Fibroblast of lung (primary cell): ENCODE measurements at regions not wholly inside any gene's neighbourhood (a gene's known extent, or its start where the extent isn't known, plus 50 kb on each side); places are given as distances from the start of the nearest gene placed in this dataset.

Source experiments
- DNase-seq, 2 donors: peaks; one replicate each; pipeline versions ENCODE4 v3.0.0 to v3.0.0-alpha.2; 2010; ENCODE audit warnings: low read depth in 2 of 2
- H2AFZ ChIP-seq: 2 replicates; pipeline ENCODE4 v1.5.1; 2012; ENCODE audit warnings: low read length, control low read depth, inconsistent platforms
- H3K27ac ChIP-seq: 2 replicates; pipeline ENCODE4 v1.5.1; 2011; ENCODE audit warnings: low read length, control low read depth; ENCODE audit not compliant: insufficient read depth
- H3K27me3 ChIP-seq: 2 replicates; pipeline ENCODE4 v1.5.1; 2011; ENCODE audit warnings: mild to moderate bottlenecking, low read length; ENCODE audit not compliant: control insufficient read depth, insufficient read depth
- H3K36me3 ChIP-seq: 2 replicates; pipeline ENCODE4 v1.5.1; 2011; ENCODE audit warnings: low read length; ENCODE audit not compliant: control insufficient read depth, insufficient read depth
- H3K4me1 ChIP-seq: 2 replicates; pipeline ENCODE4 v1.5.1; 2011; ENCODE audit warnings: low read length; ENCODE audit not compliant: control insufficient read depth, insufficient read depth; ENCODE audit errors: extremely low read depth
- H3K4me2 ChIP-seq: 2 replicates; pipeline ENCODE4 v1.5.1; 2011; ENCODE audit warnings: low read length, control low read depth; ENCODE audit not compliant: insufficient read depth; ENCODE audit errors: extremely low read depth
- H3K4me3 ChIP-seq, 4 experiments: fragments of 200-600 bp in 1 of 4; sonication (generic) in 1 of 4; replicated peaks in 1 of 4; 2 replicates each; pipeline ENCODE4 v1.5.1; 2011 to 2016; ENCODE audit warnings: low read length in 4 of 4, low read depth in 3 of 4, mild to moderate bottlenecking in 3 of 4, control low read depth in 2 of 4, inconsistent platforms in 1 of 4, mixed read lengths in 1 of 4; ENCODE audit not compliant: insufficient read depth in 1 of 4; ENCODE audit errors: control extremely low read depth in 1 of 4
- H3K79me2 ChIP-seq: 2 replicates; pipeline ENCODE4 v1.5.1; 2012; ENCODE audit warnings: mild to moderate bottlenecking, low read length, inconsistent platforms; ENCODE audit not compliant: control insufficient read depth, insufficient read depth
- H3K9ac ChIP-seq: 2 replicates; pipeline ENCODE4 v1.5.1; 2011; ENCODE audit warnings: mild to moderate bottlenecking, low read length, control low read depth; ENCODE audit not compliant: insufficient read depth
- H3K9me3 ChIP-seq: 2 replicates; pipeline ENCODE4 v1.5.1; 2012; ENCODE audit warnings: low read depth, low read length; ENCODE audit not compliant: control insufficient read depth, insufficient read depth
- H4K20me1 ChIP-seq: 2 replicates; pipeline ENCODE4 v1.5.1; 2011; ENCODE audit warnings: low read length; ENCODE audit not compliant: control insufficient read depth, insufficient read depth; ENCODE audit errors: extremely low read depth
- CTCF ChIP-seq, 2 donors: IDR thresholded peaks in 1 of 2; conservative IDR thresholded peaks in 1 of 2; 1 replicate in 1 of 2; 2 replicates in 1 of 2; pipeline ENCODE4 v1.5.1; 2011 to 2012; ENCODE audit warnings: low read length in 2 of 2, control low read depth in 1 of 2, inconsistent platforms in 1 of 2, low read depth in 1 of 2, mild to moderate bottlenecking in 1 of 2
- EZH2 ChIP-seq: IDR thresholded peaks from 2 replicates; pipeline ENCODE4 v1.5.1; 2012; ENCODE audit warnings: low read length, control low read depth, mild to moderate bottlenecking; ENCODE audit errors: missing control alignments

DNA sequence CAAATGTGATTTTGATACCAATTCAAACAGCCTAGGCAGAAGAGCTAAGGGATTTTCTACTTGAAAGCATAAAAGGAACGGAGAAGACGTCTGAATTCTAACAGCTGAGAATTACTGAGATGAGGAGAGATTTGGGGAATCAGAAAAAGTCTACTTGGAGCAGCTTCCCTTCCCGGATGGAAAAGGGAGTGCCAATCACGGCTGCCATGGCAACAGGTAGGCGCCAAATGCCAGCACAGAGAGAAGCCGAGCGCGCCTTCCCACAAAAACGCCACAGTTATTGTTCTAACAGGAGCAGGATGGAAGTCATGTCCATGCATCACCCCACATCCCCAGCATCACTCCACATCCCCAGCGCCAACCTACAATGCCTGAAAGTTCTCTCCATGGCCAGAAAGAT, 63.5 kb upstream of the PRR20G start:
- Histone ChIP-seq H3K27ac (no peak overlapping the region), H3K9ac (no peak overlapping the region), H3K4me1 (no peaks in the 10 kb centered on the region), H3K27me3 (no peaks in the 10 kb centered on the region), H3K79me2 (no peaks in the 10 kb centered on the region), H3K36me3 (no peaks in the 10 kb centered on the region), H4K20me1 (no peaks in the 10 kb centered on the region), H3K9me3 (no peaks in the 10 kb centered on the region), H3K4me2 (no peak overlapping the region), H2AFZ (no peak overlapping the region), H3K4me3 (no peak overlapping the region)
- no peak for DNase-seq
- no peak for TF ChIP-seq CTCF (conservative IDR thresholded peaks at IDR 0.05 in 1 of 2, IDR thresholded peaks at IDR 0.05 in 1 of 2; ENCODE audit: low read depth in 1 of 2, low read length in 2 of 2)
- no peak for TF ChIP-seq EZH2

- Histone ChIP-seq H2AFZ (no peak overlapping the region), H3K9me3 (no peaks in the 10 kb centered on the region), H3K4me3 (no peak overlapping the region), H3K27me3 (no peaks in the 10 kb centered on the region), H3K9ac (no peak overlapping the region), H3K36me3 (no peaks in the 10 kb centered on the region), H4K20me1 (no peaks in the 10 kb centered on the region), H3K27ac (no peak overlapping the region), H3K79me2 (no peaks in the 10 kb centered on the region), H3K4me2 (no peak overlapping the region), H3K4me1 (no peaks in the 10 kb centered on the region)
- no peak for DNase-seq
- TF ChIP-seq EZH2, result no peak
- no peak for TF ChIP-seq CTCF (conservative IDR thresholded peaks at IDR 0.05 in 1 of 2, IDR thresholded peaks at IDR 0.05 in 1 of 2; ENCODE audit: low read depth in 1 of 2, low read length in 2 of 2)
Observed at GRCh38 chr3:127350172-127351050, 62.6 kb upstream of the PRR20G start.

DNA sequence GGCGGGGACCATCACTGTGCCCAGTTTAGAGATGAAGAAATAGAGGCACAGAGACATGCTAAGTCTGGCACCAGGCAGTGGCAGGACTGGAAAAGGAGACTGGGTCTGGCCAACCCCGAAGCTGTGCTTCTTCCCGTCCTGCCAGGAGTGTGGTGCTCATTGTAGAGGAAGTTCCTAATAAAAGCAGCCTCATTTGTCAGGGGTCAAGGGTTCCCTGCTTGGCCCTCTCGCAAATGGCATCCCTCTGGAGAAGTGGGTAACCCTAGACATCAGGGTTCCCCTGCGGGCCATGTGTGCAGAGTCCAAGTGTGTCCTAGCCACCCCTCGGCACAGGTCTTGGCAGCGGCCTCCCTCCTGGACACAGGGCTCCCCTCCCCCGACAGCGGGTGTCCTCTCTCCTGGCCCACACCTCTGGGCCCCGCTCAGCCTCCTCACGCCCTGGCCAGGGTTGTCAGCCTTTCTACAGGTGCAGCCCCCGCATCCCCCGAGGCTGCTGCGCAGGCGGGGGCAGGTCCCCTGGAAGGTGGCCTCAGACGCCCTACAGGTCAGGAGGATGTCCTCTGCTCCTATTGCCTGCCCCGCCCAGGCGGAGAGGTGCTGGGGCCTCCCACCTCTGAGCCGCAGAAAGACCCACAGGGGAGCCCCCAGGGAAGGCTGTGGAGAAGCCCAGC, 61.8 kb upstream of the PRR20G start:
- no peak overlapping the region for H3K27ac ChIP-seq
- no peak overlapping the region for H2AFZ ChIP-seq
- H3K9ac ChIP-seq, result no peak overlapping the region
- H3K36me3 ChIP-seq, result no peaks in the 10 kb centered on the region
- H3K4me1 ChIP-seq, result no peaks in the 10 kb centered on the region
- H4K20me1 ChIP-seq, result no peaks in the 10 kb centered on the region
- DNase-seq, result no peak
- H3K4me2 ChIP-seq, result no peak overlapping the region
- TF ChIP-seq EZH2, result no peak
- no peak for TF ChIP-seq CTCF (conservative IDR thresholded peaks at IDR 0.05 in 1 of 2, IDR thresholded peaks at IDR 0.05 in 1 of 2; ENCODE audit: low read depth in 1 of 2, low read length in 2 of 2)
- no peaks in the 10 kb centered on the region for H3K9me3 ChIP-seq
- H3K4me3 ChIP-seq, result no peak overlapping the region
- no peaks in the 10 kb centered on the region for H3K79me2 ChIP-seq
- no peaks in the 10 kb centered on the region for H3K27me3 ChIP-seq
